K562 (cell line): ENCODE measurements at regions not wholly inside any gene's neighbourhood (a gene's known extent, or its start where the extent isn't known, plus 50 kb on each side); places are given as distances from the start of the nearest gene placed in this dataset.

Experiments used
- ATAC-seq: fragments of 200-7000 bp; cut with Tn5 transposase; 3 replicates; pipeline ENCODE4 v1.9.1; 2020; ENCODE audit warnings: moderate library complexity
- BruUV-seq: library from RNA; stranded (reverse); fragments of 400-500 nt; replicated peaks from 2 replicates; lab custom pipeline; 2021; lab: Mats Ljungman, UMichigan
- CTCF ChIA-PET: fragments of 300-600 bp; formaldehyde crosslinking; extraction: SDS; loops from one replicate; lab custom pipeline; 2021; ENCODE audit warnings: low intra/inter-chr PET ratio; lab: Yijun Ruan, JAX
- POLR2A ChIA-PET: fragments of 300-600, 350-650 bp; sonication (Branson Sonifier 250); formaldehyde crosslinking; extraction: SDS; loops from one replicate; lab custom pipeline; 2021; ENCODE audit warnings: antibody characterized with exemption, inconsistent platforms; lab: Yijun Ruan, JAX
- DNase-seq, 4 experiments: peaks; one replicate each; pipeline versions ENCODE4 v3.0.0 to v3.0.0-alpha.2; 2011 to 2018; ENCODE audit warnings: low spot score in 3 of 4, mixed read lengths in 3 of 4; ENCODE audit errors: extremely low read depth in 1 of 4
- FAIRE-seq: peaks from 2 replicates; lab custom pipeline; 2011; peaks lifted over from hg19 to GRCh38; lab: Jason Lieb, UNC
- H2AFZ ChIP-seq: 2 replicates; pipeline ENCODE4 v1.6.0; 2011; ENCODE audit warnings: low read depth, low read length, control low read depth, inconsistent platforms
- H3K27ac ChIP-seq: fragments of 200-600 bp; 3 replicates; pipeline ENCODE4 v1.8.0; 2011; ENCODE audit warnings: low read depth, mild to moderate bottlenecking, control low read depth, inconsistent platforms, low read length, moderate library complexity, mixed read lengths; ENCODE audit errors: extremely low read depth
- H3K27me3 ChIP-seq, 2 experiments: fragments of 300-600 bp in 1 of 2; 2 replicates in 1 of 2; 3 replicates in 1 of 2; pipeline versions ENCODE4 v1.6.0 to v1.8.0; 2011; ENCODE audit warnings: inconsistent platforms in 2 of 2, low read length in 2 of 2, mild to moderate bottlenecking in 1 of 2, mixed read lengths in 1 of 2, moderate library complexity in 1 of 2; ENCODE audit not compliant: control insufficient read depth in 2 of 2, insufficient read depth in 2 of 2
- H3K36me3 ChIP-seq: fragments of 300-600 bp; 3 replicates; pipeline ENCODE4 v1.8.0; 2011; ENCODE audit warnings: mild to moderate bottlenecking, low read length, inconsistent platforms; ENCODE audit not compliant: control insufficient read depth, insufficient read depth
- H3K4me1 ChIP-seq, 2 experiments: fragments of 200-600 bp in 1 of 2; replicated peaks in 1 of 2; 2 replicates in 1 of 2; 3 replicates in 1 of 2; pipeline versions ENCODE4 v1.5.1 to v1.8.0; 2011; ENCODE audit warnings: inconsistent platforms in 2 of 2, low read length in 2 of 2, mild to moderate bottlenecking in 1 of 2, mixed read lengths in 1 of 2, moderate library complexity in 1 of 2; ENCODE audit not compliant: control insufficient read depth in 2 of 2, insufficient read depth in 2 of 2
- H3K4me2 ChIP-seq: 2 replicates; pipeline ENCODE4 v1.6.1; 2011; ENCODE audit warnings: low read length, control low read depth, inconsistent platforms, mixed read lengths; ENCODE audit not compliant: insufficient read depth
- H3K4me3 ChIP-seq: fragments of 200-600 bp; sonication (generic), shearing (Covaris generic); 2 replicates; pipeline ENCODE4 v1.5.1; 2016; ENCODE audit warnings: control low read depth, inconsistent platforms
- H3K79me2 ChIP-seq: fragments of 200-600 bp; 3 replicates; pipeline ENCODE4 v1.8.0; 2011; ENCODE audit warnings: low read length, inconsistent platforms; ENCODE audit not compliant: control insufficient read depth, insufficient read depth
- H3K9ac ChIP-seq, 2 experiments: 2 replicates each; pipeline versions ENCODE4 v1.6.0 to v1.6.1; 2011; ENCODE audit warnings: low read depth in 2 of 2, low read length in 2 of 2, control low read depth in 1 of 2, inconsistent platforms in 1 of 2, mild to moderate bottlenecking in 1 of 2, mixed read lengths in 1 of 2; ENCODE audit not compliant: insufficient read depth in 1 of 2
- H3K9me1 ChIP-seq: one replicate; pipeline ENCODE4 v1.6.0; 2011; ENCODE audit warnings: inconsistent platforms, mild to moderate bottlenecking, low read length, moderate library complexity; ENCODE audit not compliant: control insufficient read depth, insufficient read depth
- H3K9me3 ChIP-seq: replicated peaks from 2 replicates; pipeline ENCODE4 v1.5.1; 2011; ENCODE audit warnings: low read depth, low read length, inconsistent platforms; ENCODE audit not compliant: control insufficient read depth, insufficient read depth
- H4K20me1 ChIP-seq: replicated peaks from 2 replicates; pipeline ENCODE4 v1.6.1; 2011; ENCODE audit warnings: low read length, inconsistent platforms, mixed read lengths; ENCODE audit not compliant: control insufficient read depth, insufficient read depth
- CREBBP ChIP-seq: IDR thresholded peaks from one replicate; pipeline ENCODE4 v1.6.1; 2012; ENCODE audit warnings: low read depth, mild to moderate bottlenecking, control low read depth, inconsistent platforms, low read length
- ELK3 ChIP-seq: fragments of 450-650 bp; formaldehyde crosslinking; IDR thresholded peaks from 2 replicates; pipeline ENCODE4 v1.4.0; 2020; ENCODE audit warnings: mild to moderate bottlenecking
- FUS ChIP-seq: fragments of 200-400 bp; formaldehyde crosslinking; optimal IDR thresholded peaks from 2 replicates; pipeline ENCODE3; 2017; ENCODE audit warnings: low read depth, low read length
- ILK ChIP-seq: fragments of 450-650 bp; IDR thresholded peaks from 2 replicates; pipeline ENCODE4 v1.6.1; 2016; ENCODE audit warnings: missing genetic modification characterization, low read depth, mild to moderate bottlenecking, missing compliant biosample characterization, moderate library complexity, borderline replicate concordance
- JUND ChIP-seq, 2 experiments: IDR thresholded peaks; 2 replicates in 1 of 2; 3 replicates in 1 of 2; pipeline ENCODE4 v1.6.1; 2011; ENCODE audit warnings: borderline replicate concordance in 2 of 2, low read depth in 2 of 2, low read length in 2 of 2, improper control_type of control experiment in 1 of 2, missing biosample characterization in 1 of 2, missing genetic modification characterization in 1 of 2, missing genetic modification reagents in 1 of 2
- KLF1 ChIP-seq: fragments of 450-650 bp; IDR thresholded peaks from 2 replicates; pipeline ENCODE4 v1.6.1; 2016; ENCODE audit warnings: missing genetic modification characterization, missing compliant biosample characterization
- MEIS2 ChIP-seq: fragments of 450-650 bp; IDR thresholded peaks from 2 replicates; pipeline ENCODE4 v1.6.1; 2014; ENCODE audit warnings: mild to moderate bottlenecking; ENCODE audit not compliant: partially characterized antibody
- NR2C1 ChIP-seq, 2 experiments: fragments of 450-650 bp; IDR thresholded peaks; 2 replicates each; pipeline ENCODE4 v1.6.1; 2017; ENCODE audit warnings: mild to moderate bottlenecking in 2 of 2, antibody characterized with exemption in 1 of 2, inconsistent platforms in 1 of 2, missing compliant biosample characterization in 1 of 2, missing genetic modification characterization in 1 of 2
- PTTG1 ChIP-seq: fragments of 450-650 bp; IDR thresholded peaks from 2 replicates; pipeline ENCODE4 v1.6.1; 2016; ENCODE audit warnings: low read depth, mild to moderate bottlenecking, missing genetic modification characterization, missing compliant biosample characterization
- RBM17 ChIP-seq: fragments of 200-400 bp; formaldehyde crosslinking; IDR thresholded peaks from 2 replicates; pipeline ENCODE4 v1.6.1; 2017; ENCODE audit warnings: low read depth, mild to moderate bottlenecking, low read length, borderline replicate concordance
- SPI1 ChIP-seq: IDR thresholded peaks from 2 replicates; pipeline ENCODE4 v1.6.1; 2011; ENCODE audit warnings: low read depth, low read length, control low read depth, borderline replicate concordance
- TAF15 ChIP-seq: fragments of 200-400 bp; formaldehyde crosslinking; IDR thresholded peaks from 2 replicates; pipeline ENCODE4 v1.6.1; 2017; ENCODE audit warnings: mild to moderate bottlenecking, low read depth, low read length, moderate library complexity
- ZC3H4 ChIP-seq: sonication (generic); formaldehyde crosslinking; IDR thresholded peaks from 2 replicates; pipeline ENCODE4 v1.9.0; 2021; ENCODE audit warnings: missing genetic modification reagents, borderline replicate concordance
- ZNF354B ChIP-seq: fragments of 250-450 bp; sonication (Bioruptor Pico); IDR thresholded peaks from 2 replicates; pipeline ENCODE4 v1.4.0; 2020
- ZNF644 ChIP-seq: fragments of 200-800 bp; sonication (Bioruptor generic); IDR thresholded peaks from 2 replicates; pipeline ENCODE4 v1.6.1; 2016; ENCODE audit warnings: low read depth, missing genetic modification characterization, missing compliant biosample characterization
- WGBS: fragments of 100-300 bp; shearing (Covaris generic); methylation state at CpG from one replicate; pipeline ENCODE4 v1.1.6; 2016; ENCODE audit warnings: low coverage, mixed read lengths; ENCODE audit not compliant: insufficient coverage; ENCODE audit errors: missing lambda C conversion rate; 5-methylcytosine and 5-hydroxymethylcytosine counted together
- in situ Hi-C: fragments of 300-500 bp; cut with MboI; formaldehyde crosslinking; loops from 4 replicates; pipeline ENCODE4 v1.15.0; 2018; ENCODE audit warnings: inconsistent platforms, mixed read lengths
- intact Hi-C: fragments of 100-400 bp; cut with micrococcal nuclease; formaldehyde crosslinking; loops from 2 replicates; pipeline ENCODE4 v1.14.2; 2022
- TF ChIP-seq, protein P1 (sequence below), 2 experiments: fragments of 450-650 bp; conservative IDR thresholded peaks; 2 replicates each; pipeline ENCODE4 v1.6.1; 2017; ENCODE audit warnings: mild to moderate bottlenecking in 2 of 2, moderate library complexity in 2 of 2
- TF ChIP-seq, protein P2 (sequence below): fragments of 450-650 bp; formaldehyde crosslinking; IDR thresholded peaks from 2 replicates; pipeline ENCODE4 v1.4.0; 2020; ENCODE audit warnings: mild to moderate bottlenecking, mixed read lengths

DNA sequence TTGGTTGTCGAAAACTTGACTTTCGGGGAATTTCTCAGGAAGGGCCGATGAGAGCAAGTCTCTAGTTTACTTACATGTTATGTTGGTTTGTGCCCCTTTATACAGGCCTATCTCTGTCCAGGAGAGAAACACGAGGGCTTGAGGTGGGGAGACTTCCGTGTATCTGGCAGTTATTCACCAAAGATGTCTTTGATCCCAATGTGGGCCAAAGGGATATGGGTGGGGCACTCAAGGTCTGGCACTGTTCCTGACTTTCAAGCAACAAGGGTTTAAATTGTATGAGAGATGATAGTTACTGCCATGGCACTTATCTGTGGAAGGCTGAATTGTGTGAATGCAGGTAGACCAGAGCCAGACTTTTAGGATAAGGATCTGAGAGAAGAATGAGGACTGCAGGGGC is 137.2 kb upstream of the DHRS4 start (continued):
- TF ChIP-seq TAF15, result no peak
- TF ChIP-seq, all 486 proteins: peak for 0

DNA sequence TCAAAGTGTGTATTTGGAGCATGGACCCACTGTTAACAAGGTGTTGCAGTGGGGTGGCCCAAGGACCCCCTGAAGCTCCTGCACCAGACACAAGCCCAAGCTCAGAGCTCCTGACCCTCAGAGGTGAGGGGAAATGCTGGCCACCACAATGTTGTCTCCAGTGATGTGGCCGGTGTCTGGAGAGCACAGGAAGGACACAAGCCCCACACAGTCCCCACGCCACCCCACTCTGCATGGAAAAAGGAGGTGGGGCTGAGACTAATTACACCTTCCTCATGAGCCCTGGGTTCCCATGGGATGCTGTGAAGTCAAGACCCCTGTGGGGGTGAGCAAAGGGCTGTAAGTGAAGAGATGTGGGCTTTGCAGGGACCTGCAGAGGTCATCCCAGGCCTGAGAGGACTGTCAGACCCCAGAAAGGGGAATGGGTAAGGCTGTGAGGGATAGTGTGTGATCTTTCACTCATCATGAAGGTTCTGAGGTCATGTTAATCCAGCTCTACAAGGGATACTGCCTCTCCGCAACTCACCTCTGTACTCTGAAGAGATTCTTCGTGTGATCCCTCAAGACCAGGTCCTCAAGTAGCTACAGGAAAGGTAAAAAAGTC is 136.3 kb upstream of the DHRS4 start:
- ATAC-seq (no peak), DNase-seq (no peak), FAIRE-seq (no peak)
- no TSS peak for BruUV-seq
- intact Hi-C loops (no loop called here), in situ Hi-C loops (no loop called here)
- Histone ChIP-seq H3K9me1 (no peaks in the 10 kb centered on the region), H3K27ac (no peak overlapping the region), H3K79me2 (no peaks in the 10 kb centered on the region), H3K36me3 (no peaks in the 10 kb centered on the region), H3K4me3 (no peak overlapping the region), H3K4me1 (no peaks in the 10 kb centered on the region), H2AFZ (no peak overlapping the region), H3K9me3 (no peaks in the 10 kb centered on the region), H3K27me3 (no peaks in the 10 kb centered on the region), H3K9ac (no peak overlapping the region), H4K20me1 (no peaks in the 10 kb centered on the region), H3K4me2 (no peak overlapping the region)
- POLR2A ChIA-PET, result interaction anchor here (1.4 kb wide), 1 partner anchor 13 kb away, joined by 4 read pairs; no protein-coding TSS in a partner anchor
- CTCF ChIA-PET, result no interaction called here
- WGBS, result 4% methylated on average over 3 of the region's 4 CpGs
- no peak for TF ChIP-seq SPI1
- TF ChIP-seq ZNF644 (tag), result no peak
- no peak for TF ChIP-seq RBM17
- TF ChIP-seq PTTG1 (tag), result no peak
- TF ChIP-seq, protein P1, sequence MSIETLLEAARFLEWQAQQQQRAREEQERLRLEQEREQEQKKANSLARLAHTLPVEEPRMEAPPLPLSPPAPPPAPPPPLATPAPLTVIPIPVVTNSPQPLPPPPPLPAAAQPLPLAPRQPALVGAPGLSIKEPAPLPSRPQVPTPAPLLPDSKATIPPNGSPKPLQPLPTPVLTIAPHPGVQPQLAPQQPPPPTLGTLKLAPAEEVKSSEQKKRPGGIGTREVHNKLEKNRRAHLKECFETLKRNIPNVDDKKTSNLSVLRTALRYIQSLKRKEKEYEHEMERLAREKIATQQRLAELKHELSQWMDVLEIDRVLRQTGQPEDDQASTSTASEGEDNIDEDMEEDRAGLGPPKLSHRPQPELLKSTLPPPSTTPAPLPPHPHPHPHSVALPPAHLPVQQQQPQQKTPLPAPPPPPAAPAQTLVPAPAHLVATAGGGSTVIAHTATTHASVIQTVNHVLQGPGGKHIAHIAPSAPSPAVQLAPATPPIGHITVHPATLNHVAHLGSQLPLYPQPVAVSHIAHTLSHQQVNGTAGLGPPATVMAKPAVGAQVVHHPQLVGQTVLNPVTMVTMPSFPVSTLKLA (conservative IDR thresholded peaks at IDR 0.05), result no peak
- TF ChIP-seq FUS, result no peak
- no peak for TF ChIP-seq ZNF354B (CRISPR knock-in tag)
- no peak for TF ChIP-seq KLF1 (tag)
- TF ChIP-seq CREBBP, result no peak
- no peak for TF ChIP-seq ELK3 (CRISPR knock-in tag)
- no peak for TF ChIP-seq MEIS2
- TF ChIP-seq NR2C1 (IDR thresholded peaks at IDR 0.05), result no peak
- TF ChIP-seq NR2C1 (tag; IDR thresholded peaks at IDR 0.05), result no peak
- TF ChIP-seq, protein P2, sequence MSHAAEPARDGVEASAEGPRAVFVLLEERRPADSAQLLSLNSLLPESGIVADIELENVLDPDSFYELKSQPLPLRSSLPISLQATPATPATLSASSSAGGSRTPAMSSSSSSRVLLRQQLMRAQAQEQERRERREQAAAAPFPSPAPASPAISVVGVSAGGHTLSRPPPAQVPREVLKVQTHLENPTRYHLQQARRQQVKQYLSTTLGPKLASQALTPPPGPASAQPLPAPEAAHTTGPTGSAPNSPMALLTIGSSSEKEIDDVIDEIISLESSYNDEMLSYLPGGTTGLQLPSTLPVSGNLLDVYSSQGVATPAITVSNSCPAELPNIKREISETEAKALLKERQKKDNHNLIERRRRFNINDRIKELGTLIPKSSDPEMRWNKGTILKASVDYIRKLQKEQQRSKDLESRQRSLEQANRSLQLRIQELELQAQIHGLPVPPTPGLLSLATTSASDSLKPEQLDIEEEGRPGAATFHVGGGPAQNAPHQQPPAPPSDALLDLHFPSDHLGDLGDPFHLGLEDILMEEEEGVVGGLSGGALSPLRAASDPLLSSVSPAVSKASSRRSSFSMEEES (CRISPR knock-in tag), result no peak
- TF ChIP-seq ILK (tag), result no peak
- no peak for TF ChIP-seq ZC3H4 (CRISPR knock-in tag)
- no peak for TF ChIP-seq JUND (IDR thresholded peaks at IDR 0.05; ENCODE audit: borderline replicate concordance, low read depth, low read length)
- TF ChIP-seq JUND (tag; IDR thresholded peaks at IDR 0.05; ENCODE audit: borderline replicate concordance, low read depth, low read length), result no peak
